Upper lobe of left lung (tissue), 4 donors: ENCODE measurements at regions not wholly inside any gene's neighbourhood (a gene's known extent, or its start where the extent isn't known, plus 50 kb on each side); places are given as distances from the start of the nearest gene placed in this dataset.

Source experiments
- CTCF ChIP-seq, 6 experiments: fragments of 450-650 bp in 4 of 6; fragments of 200-600 bp in 2 of 6; sonication (generic) in 2 of 6; IDR thresholded peaks; one replicate each; pipeline ENCODE4 v1.5.1; 2016 to 2019; ENCODE audit warnings: antibody characterized with exemption in 6 of 6
- EP300 ChIP-seq, 4 donors: sonication (generic); formaldehyde crosslinking; IDR thresholded peaks; one replicate each; pipeline ENCODE4 v1.5.1; 2017; ENCODE audit warnings: antibody characterized with exemption in 4 of 4, control low read depth in 2 of 4
- POLR2A ChIP-seq, 4 donors: fragments of 450-650 bp; IDR thresholded peaks; one replicate each; pipeline ENCODE4 v1.5.1; 2016 to 2017; ENCODE audit warnings: antibody characterized with exemption in 4 of 4, mild to moderate bottlenecking in 2 of 4

GRCh38 chr12:124238886-124239285, 56.0 kb upstream of the RFLNA start:
- no peak for TF ChIP-seq CTCF (IDR thresholded peaks at IDR 0.05)
- no peak for TF ChIP-seq POLR2A (IDR thresholded peaks at IDR 0.05)
- no peak for TF ChIP-seq EP300 (IDR thresholded peaks at IDR 0.05)
